ENCODE measurements at regions not wholly inside any gene's neighbourhood (a gene's known extent, or its start where the extent isn't known, plus 50 kb on each side); places are given as distances from the start of the nearest gene placed in this dataset.

DNA sequence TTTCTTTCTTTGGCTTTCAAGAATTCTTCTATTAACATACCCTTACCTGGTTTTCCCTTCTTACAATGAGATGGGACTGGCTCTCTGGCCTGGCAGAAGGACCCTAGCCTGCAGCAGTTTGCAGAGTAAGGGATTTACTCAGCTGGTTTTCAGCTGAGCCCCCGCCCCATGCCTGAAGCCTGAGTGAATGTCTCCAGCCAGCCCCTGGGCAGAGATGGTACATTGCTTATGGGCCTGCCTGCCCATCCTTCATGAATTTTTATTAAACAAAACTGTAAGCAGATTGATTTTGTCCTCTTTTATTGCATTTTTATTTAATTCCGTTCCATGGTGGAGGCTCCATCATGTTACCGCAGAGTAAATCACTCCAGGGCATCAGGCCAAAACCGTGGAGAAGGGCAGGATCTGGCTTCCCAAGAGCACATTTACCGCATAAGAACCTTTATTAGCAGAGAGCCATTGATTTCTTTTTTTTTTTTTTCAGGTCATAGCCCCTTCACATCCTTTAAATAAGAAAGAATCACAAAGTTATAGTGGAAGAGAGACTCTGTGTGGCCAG, 316.2 kb downstream of the DHX35 start:
- DNase-seq (ENCODE audit: low read depth in 2 of 2), result no peak

DNA sequence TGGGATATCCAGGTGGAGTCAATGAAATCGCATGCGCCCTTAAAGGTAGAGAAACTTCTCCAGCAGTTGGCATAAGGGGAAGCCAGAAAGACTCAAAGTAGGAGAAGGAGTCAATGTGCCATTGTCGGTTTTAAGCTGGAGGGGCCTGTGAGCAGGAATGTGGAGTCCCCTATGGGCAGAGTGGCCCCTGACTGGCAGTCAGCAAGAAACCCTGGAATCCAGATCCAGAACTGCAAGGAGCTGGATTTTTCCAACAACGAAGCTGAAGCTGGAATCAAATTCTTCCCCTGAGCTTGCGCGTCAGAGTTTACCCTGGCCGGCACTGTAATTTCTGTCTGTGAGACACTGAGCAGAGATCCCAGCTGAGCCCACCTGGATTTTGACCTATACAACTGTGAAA, 315.0 kb downstream of the DHX35 start:
- no peak for DNase-seq (ENCODE audit: low read depth in 2 of 2)

DNA sequence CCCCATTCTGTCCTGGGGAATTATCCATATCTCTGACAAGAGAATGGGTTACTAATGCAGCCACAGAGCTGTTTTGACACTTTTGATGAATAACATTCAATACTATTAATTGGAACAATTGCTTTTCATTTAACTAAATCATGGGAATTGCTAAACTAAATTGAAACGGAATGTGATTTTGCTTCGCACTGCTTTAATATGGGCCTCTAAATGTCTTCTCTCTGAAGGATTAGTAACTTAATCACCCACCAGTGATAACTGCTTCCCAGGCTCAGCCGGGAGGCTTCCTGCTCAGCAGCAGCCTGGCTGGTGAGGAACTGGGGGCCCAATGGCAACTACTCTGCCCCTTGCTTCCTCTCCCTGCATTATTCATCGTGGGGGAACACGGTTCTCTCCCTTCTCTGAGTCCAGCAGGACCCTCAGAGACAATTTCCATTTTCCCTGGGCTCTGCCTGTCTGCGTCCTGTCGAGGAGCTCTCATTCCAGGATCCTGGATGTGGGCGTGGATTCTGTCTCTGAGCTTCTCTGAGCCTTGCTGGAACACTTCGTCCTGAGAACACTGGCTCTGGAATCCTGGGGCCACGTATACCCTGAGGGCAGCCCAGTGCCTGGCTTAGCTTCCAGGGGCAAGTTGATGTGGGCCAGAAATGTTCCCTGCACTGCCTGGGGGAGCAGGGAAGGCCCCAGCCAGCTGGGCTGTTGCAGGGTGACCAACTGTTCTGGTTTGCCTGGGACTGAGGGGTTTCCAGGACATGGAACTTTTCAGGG, 308.9 kb downstream of the DHX35 start:
- no peak for DNase-seq (ENCODE audit: low read depth in 2 of 2)

DNA sequence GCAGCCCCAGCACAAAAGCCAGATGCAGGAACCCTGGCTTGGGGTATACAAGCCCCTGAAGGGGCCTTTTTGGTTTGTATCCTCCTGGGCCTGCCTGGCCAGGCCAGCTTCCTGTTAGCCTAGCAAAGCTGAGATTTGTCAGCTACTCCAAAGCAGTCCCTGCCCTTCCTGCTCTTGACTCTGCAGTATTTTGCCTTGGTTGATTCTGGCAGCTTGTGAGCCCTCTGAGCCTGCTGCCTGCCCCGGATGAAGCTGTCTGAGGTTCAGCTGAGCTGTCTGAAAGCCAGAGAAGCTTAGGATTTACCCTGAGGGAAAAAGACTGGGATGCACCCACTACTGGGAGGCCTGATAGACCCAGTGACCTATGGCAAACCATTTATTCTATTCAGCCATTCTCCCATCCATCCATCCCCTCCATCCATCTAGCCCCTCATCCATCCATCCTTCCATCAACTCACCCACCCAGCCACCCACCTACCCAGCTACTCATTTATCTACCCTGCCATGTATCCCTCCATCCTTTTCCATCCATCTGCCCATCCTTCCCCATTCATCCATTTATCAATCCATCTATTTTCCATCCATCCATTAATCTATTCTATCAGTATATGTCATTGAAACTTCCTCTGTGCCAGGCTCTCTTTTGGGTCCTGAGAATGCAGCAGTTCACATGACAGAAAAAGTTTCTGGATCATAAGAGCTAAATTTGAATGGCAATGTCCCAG, 307.5 kb downstream of the DHX35 start:
- no peak for DNase-seq (ENCODE audit: low read depth in 2 of 2)

DNA sequence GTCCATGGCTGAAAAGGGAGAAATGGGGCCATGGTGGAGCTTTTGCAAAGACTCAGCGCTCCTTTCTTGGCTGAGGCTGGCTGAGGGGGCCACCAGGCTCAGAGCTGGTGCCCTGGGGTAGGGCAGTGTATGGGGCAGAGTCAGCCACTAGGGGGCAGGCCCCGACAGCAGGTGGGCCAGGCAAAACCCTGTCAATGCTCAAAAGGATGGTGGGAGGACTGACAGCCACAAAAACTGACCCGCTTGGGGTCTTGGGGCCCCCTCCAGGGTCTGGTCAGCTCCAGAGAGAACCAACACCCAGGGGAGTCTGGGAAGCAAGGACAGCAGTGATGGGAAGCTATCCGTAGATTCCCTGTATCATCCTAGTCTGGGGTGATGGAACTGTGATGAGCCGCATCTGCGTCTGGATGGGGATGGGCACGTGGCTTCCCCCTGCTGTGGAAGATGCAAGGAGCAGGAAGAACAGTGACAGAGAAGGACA, 306.9 kb downstream of the DHX35 start:
- DNase-seq (ENCODE audit: low read depth in 2 of 2), result peak in 1 of 2 donors; percentile 1

DNA sequence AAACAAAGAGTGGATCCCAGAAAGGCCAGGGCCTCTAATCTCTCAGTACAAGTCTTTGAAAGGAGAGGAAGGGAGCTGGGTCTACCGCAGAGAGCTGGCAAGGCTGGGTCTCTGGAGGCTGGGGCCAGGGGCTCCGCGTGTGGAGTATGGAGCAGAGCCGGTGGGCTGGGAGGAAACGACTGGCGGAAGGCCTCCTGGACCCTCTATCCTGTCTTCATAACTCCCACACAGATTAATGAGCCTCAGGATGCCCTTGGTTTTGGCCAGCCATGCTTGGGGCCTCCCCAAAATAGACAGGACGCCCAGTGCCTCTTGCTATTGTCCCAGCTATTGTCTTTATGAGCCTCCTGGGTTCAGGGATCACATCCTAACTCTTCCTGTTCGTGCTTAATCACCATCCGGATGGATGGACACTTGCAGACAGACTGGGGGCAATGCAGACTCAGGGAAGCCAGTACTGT, 306.4 kb downstream of the DHX35 start:
- DNase-seq (ENCODE audit: low read depth in 2 of 2), result no peak

DNA sequence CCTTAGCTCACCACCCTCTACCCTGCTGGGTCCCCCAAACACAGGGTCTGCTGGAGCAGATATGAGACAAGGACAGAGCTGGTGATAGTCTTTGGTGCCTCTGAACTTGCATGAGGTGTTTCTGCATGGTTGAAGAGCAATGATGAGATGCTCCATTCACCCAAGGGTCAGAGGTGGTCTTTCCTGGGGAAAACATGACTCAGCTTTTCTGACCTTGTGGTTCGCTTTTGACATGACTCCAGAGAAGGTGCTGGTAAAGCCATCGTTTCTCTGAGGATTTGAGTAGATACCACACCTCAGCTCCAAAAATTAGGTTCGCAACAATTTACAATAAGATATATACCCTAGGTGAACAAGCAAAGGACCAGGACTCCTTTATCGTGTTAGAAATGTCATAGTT, 304.8 kb downstream of the DHX35 start:
- DNase-seq (ENCODE audit: low read depth in 2 of 2), result no peak

DNA sequence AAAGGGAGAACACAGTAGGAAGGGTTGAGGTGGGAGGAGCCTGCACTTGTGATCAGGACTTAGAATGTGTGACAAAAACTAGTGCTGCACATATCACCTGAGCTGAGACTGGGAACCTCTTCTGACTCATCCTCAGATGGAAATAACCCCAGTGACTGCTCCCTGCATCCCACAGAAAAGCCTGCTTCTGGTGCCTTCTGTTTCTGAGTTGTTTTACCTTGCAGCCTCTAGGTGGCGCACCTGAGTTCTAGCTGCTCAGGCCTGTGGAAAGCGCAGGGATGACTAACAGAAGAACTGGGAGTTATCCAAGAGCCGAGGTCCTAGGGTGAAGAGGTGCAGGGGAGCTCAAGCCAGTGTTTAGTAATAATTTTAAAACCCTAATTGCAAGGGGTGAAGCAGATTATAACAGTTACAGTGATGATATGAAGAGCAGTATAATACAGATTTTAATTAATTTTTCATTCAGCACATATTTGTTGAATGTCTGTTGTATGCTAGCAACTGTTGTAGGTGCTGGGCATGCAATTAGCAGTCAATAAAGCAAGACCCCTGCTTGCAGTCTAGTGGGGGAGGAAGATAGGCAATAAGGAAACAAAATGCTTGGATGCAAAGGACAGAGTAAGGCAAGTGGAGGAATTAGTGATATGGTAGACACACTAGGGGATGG, 302.5 kb downstream of the DHX35 start:
- peak in 1 of 2 donors; percentile 19 for DNase-seq (ENCODE audit: low read depth in 2 of 2)

DNA sequence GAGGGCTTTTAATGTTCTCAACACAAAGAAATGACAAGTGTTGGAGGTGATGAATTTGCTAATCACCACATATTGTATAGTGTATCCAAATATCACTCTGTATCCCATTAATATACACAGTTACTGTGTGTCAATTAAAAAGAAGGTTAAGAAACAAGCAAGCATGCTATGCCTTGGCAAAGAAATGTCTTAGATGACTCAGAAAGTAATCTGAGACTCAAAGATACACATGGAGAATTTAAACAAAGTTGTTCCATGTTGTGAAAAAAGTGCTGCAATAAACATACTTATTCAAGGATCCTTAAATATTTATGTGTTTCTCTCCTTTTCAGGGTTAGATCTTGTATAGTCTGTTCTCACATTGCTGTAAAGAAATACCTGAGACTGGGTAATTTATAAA, 300.9 kb downstream of the DHX35 start:
- DNase-seq (ENCODE audit: low read depth in 2 of 2), result no peak

DNA sequence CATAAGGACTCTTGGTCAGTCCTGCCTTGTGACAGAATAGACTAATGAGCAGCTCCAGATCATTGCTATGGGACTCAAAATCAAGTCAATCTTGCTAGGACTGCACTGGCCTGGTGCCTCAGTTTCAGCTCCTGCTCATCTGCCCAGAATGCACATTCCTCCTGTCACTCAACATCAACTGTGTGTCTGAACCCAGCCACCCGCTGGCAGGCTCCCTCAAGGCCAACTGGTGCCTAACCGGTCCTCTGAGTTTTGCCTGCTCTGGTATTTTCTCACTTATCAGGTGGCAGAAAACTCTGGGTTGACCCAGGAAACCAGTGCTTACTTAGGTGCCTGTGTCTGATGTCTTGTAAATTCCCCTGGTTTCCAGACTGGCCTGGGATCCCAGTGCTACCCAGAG, 297.7 kb downstream of the DHX35 start:
- DNase-seq (ENCODE audit: low read depth in 2 of 2), result no peak

DNA sequence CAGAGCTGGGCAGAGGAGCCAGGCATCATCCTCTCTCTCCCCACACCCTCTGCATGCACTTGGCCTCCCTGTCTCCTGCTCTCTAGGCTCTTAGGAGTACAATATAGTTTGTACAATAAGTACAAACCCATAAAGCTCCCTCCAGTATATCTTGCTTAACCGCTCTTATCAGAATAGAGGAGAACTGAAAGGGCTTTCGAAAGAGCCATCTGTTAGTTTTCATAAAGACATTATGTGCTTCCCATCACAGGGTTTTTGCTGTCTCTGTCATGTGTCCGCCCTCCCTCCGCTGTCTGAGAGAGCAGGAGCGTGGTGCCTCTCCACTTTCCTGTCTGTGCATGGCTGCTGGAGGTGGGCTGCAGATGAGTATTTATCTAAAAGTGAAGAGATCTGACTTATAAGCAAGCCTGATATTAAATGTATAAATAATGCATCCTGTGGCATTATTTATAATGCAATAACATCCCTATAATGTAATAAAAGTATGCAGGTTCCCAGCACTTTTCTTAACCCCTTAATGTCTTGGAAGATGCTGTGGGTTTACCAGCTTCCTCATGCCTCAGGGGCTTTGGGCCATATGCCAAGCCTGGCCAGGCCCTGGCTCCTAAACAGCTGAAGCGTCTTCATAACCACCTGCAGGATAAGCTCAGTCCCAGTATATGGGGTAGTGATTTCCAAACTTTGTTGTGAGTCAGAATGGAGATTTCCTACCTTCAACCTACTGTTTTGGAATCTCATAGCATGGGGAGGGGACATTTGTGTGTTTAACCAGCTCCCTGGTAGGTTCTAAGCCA, 297.1 kb downstream of the DHX35 start:
- no peak for DNase-seq (ENCODE audit: low read depth in 2 of 2)

DNA sequence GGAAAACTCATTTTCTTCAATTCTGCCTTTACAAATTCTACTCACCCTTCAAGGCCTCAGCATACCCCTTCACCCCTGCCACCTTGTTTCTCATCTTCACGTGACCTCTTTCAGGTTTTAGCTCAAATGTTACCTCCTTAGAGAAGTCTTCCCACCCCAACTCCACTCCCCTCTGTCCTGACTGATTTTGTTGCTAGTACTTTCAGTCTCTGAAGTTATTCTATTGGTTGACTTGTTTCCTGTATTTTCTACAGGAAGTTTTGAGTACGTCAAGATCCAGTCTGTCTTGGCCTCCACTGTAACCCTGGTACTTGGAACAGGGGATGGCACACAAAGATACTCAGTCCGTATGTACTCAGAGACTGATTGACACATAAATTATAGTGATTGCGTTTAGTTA, 296.1 kb downstream of the DHX35 start:
- no peak for DNase-seq (ENCODE audit: low read depth in 2 of 2)

DNA sequence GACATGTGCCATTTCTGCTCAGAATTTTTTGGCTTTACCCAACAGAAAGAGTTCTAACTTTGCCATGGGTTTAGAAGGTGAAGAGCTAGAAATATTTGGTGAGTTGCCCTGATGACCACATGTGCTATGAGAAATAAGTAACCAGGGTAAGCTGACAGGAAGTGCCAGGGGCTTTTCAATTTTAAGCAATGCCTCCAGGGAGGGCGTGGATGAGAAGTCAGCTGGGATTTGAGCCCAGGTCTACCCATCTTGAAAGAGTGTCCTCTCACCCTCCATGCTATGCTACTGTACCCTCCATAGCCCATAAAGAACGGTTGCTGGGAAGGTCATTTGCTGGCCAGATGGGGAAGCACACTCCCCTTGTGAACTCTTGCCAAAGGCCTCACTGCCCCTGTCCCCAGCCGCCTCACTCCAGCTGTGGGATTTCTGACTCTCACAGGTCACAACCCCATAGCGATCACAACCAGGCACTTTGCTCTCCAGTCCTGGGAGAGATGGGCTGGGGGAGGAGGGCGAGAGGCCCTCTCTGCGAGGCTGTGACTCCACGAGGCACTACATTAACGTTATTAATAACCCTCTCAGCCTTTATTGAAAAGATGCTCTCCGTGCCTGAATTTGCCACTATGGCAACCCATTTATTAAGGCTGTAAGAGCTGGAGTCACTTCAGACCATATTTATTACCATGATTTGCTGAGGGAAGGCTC, 291.1 kb downstream of the DHX35 start:
- DNase-seq (ENCODE audit: low read depth in 2 of 2), result no peak

DNA sequence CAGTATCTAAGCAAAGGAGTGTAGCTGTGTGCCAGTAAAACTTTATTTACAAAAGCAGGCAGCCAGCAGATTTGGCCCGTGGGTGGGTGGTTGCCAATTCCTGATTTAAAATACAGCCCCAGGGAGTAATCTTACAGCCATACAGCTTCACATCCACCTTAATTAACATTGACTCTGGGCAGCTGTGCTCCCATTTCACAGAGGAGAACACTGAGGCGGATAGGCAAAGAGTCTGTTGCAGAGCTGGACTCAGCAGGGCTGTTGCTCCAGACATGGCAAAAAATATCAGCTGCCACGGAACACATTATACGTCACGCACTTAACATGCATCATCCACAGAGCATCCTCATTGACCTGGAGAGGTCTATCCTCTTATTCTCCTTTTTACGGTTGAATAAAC, 289.9 kb downstream of the DHX35 start:
- no peak for DNase-seq (ENCODE audit: low read depth in 2 of 2)

DNA sequence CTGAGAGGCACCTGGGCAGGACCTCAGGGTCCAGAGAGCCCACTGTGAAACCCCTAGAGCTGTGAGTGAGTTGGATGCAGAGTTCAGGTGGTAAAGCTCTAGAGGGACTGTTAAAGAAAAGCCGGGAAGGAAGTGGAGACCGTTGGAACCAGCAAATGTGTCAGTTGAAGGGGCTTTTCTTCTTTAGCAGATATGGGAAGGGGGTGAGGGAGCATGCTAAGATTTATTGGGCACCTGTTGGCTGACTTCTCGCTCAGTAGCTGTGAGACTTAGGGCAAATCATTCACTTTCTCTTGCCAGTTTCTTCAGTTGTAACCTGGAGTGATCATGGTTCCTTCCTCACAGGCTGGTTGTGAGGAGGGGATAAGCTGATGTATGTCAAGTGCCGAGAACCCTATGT, 287.7 kb downstream of the DHX35 start:
- DNase-seq (ENCODE audit: low read depth in 2 of 2), result no peak

DNA sequence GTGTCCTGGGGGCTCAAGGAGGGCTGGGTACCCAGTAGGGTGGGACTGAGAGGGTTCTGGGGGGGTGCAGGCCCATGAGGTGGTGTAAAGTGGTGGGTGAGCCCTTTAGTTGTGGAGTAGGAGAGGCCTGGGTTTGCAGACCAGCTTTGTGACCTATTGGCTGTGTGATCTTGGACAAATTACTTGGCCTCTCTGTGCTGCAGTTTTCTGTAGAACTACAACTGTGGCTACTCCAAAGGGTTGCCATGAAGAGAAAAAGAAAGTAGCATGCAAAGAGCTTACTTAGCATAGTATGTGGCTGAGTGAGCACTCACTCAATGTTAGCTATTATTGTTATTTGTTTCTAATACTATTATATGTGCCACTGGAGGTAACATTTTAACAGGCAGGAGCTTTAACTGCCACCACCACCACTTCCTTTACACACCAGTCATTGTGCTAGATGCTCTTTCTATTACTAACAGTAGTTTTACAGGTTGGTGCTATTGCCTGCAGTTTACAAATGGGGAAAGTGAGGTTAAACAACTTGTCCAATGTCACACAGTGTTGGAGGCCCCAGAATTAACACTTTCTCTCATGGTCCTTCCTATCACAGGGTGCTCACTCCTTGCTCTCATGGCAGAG, 286.8 kb downstream of the DHX35 start:
- DNase-seq (ENCODE audit: low read depth in 2 of 2), result no peak

DNA sequence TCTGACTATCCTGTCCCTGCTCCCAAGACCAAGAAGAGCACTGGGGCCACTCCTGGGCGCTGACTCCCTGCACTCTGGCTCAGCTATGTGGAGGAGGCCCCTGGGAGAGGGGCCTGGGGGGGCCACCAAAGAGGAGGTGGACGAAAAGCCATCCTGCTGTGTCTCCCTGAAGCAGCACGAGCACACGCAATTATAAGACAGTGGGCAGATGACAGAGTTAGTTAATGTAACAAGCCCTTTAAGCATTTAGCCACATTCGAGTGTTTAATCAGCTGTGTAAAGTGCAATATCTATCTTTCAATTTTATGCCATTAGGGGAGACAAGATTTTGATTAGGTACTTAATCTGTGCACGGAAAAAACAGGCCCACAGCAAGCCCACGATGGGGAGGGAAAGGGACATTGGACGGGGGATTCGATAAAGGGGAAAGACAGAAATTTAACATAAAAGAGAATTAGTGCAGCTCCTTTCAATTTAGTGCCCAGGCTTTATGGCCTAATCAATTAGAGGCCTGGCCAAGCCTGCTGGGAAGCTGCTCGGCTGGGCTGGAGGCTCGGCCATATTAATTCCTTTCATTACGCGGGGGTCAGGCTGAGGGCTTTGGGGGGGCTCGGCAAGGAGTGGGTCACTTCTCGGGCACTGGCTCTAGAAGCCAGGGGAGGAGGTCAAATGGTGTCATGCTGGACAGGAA, 286.2 kb downstream of the DHX35 start:
- DNase-seq (ENCODE audit: low read depth in 2 of 2), result no peak

DNA sequence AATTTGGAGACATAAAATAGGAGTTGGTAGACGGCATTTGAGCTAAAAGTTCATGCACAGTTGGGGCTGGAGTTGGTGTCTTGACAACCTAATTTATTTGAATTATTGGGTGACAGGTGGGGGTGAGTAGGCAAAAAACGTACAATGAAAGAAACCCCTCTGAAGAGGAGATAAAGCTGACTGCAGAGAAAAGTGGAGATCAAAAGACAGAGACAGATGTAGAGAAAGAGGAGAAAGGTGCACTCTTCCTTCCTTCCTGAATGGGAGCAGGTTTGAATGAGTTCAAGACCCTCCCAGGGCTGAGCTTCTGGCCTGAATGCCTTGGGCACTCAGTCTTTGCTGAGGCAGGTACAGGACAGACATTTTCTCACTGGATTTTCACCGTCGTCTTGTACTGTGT, 284.3 kb downstream of the DHX35 start:
- DNase-seq (ENCODE audit: low read depth in 2 of 2), result no peak

DNA sequence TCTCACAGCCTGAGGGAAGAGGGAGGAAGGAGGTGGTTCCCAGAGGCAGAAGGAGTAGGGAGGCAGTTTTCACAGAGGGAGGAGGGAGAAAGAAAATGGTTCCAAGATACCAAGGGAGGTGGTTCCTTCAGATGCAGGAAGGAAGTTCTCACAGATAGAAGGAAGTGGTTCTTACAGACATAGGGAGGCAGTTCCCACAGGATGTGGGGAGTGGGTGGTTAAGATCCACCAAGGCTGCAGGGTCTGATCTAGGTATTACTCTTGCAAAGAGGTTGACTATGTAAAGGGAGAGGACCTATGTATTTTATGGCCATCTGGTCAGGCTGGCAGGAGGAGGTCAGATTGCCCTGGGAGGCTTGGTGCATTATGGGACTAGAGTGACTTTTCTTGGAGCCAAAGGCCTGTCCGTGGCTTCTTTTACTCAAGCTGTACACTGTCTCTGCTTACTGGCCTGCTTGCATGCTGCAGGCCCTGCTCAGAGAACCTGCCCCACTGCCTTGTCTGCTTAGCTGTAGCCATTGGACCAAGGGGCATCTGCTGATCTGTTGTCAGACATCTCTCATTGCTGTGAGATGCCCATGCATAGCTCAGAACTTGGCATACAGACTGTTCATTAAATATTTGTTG, 283.7 kb downstream of the DHX35 start:
- no peak for DNase-seq (ENCODE audit: low read depth in 2 of 2)

Data from stimulated activated CD4-positive, alpha-beta T cell treated with anti-CD3 and anti-CD28 coated beads, Interleukin-1b, Interleukin-23, amount 100 ng/mL, for 4 hours (primary cell).